Activated gamma-delta T cell treated with anti-CD3 and anti-CD28 coated beads, Interleukin-2, amount 50 U/mL, for 16 hours (primary cell): ENCODE measurements at regions not wholly inside any gene's neighbourhood (a gene's known extent, or its start where the extent isn't known, plus 50 kb on each side); places are given as distances from the start of the nearest gene placed in this dataset.
"Not testable (repeated sequence)": the region's sequence is repeated elsewhere in the genome, so short reads cannot be mapped to it uniquely, and the experiment has no call there.

ENCODE experiments used
- DNase-seq: peaks from one replicate; pipeline ENCODE4 v3.0.0-alpha.2; 2020; ENCODE audit warnings: low read depth

DNA sequence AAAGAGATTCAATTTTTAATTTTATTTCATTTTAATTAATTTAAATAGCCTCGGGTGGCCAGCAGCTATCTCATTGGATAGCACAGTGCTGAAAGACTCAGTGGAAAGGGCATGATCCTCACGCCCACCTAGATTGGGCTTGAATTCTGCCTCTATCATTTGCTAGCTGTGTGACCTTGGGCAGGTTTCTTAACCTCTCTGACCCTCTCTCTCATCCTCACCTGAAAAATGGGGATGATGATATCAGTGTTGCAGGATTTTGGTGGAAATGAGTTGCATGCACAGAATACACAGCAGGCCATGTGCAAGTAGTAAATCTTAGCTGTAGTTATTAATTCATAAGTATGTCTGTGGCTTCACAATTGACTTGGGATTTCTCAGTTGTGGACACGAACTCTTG lies 272.4 kb upstream of the XYLT1 start:
- DNase-seq: no peak

DNA sequence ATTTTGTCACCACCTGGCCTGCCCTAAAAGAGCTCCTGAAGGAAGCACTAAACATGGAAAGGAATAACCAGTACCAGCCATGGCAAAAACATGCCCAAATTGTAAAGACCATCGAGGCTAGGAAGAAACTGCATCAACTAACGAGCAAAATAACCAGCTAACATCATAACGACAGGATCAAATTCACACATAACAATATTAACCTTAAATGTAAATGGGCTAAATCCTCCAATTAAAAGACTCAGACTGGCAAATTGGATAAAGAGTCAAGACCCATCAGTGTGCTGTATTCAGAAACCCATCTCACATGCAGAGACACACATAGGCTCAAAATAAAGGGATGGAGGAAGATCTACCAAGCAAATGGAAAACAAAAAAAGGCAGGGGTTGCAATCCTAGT lies 264.3 kb upstream of the XYLT1 start:
- DNase-seq: not testable (repeated sequence)

DNA sequence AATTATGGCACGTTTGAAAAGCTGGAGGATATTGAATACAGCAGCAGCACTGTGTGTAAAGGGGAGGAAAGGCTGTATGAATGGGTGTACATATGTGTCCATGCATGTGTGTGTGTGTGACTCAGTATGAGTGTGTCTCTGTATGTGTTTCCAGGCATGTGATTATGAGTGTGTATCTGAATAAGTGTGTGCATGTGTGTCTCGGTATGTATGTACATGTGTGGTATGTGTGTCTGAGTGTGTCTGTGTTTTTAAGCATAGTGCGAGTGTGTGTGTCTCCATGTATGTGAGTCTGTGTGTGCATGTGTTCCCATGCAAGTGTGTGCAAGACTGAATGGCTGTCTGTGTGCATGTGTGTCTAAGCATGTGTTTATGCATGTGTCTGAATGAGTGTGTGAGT lies 259.1 kb upstream of the XYLT1 start:
- no peak for DNase-seq

DNA sequence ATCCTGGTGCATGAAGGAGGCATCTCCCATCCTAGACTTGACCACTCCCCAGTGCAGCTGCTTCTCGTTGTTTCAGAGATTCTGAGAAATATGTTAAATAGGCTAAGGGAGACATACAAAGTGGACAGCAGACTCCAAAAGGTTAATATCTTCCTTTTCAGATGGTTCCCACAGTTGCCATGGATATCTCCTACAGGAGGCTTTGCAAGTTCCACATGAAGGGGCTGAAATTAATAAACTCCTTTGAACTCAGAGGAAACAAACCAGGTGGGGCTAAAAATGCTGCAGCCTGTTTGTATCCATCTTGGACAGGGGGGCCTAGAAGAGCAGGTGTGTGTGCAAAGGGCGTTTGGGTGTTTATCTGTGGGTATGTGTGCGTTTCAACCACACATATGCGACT lies 257.4 kb upstream of the XYLT1 start:
- DNase-seq: no peak

DNA sequence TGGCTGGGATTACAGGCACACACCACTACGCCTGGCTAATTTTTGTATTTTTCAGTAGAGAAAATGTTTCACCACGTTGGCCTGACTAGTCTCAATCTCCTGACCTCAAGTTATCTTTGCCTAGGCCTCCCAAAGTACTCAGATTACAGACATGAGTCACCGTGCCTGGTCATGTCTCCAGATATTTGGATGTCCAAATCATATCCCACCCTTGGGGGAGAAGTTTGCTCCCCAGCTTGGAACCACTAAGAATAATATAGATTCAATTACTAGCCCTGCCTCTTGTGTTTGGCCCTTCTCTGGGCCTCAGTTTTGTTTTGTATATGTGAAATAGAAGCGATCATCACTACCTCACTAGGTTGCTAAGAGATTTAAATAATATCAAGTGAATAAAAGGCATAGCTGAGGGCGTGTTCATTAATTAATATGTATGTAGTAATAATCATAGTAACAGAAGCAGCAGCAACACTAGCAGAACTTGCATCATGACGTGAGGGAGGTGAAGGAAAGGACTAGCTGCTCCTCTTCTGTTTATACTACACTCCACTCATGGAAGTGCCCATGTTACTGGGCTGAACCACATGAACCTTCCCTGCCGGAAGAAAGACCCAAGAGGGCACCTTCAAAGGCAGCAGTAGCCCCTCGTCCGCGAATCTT lies 253.6 kb upstream of the XYLT1 start:
- no peak for DNase-seq

DNA sequence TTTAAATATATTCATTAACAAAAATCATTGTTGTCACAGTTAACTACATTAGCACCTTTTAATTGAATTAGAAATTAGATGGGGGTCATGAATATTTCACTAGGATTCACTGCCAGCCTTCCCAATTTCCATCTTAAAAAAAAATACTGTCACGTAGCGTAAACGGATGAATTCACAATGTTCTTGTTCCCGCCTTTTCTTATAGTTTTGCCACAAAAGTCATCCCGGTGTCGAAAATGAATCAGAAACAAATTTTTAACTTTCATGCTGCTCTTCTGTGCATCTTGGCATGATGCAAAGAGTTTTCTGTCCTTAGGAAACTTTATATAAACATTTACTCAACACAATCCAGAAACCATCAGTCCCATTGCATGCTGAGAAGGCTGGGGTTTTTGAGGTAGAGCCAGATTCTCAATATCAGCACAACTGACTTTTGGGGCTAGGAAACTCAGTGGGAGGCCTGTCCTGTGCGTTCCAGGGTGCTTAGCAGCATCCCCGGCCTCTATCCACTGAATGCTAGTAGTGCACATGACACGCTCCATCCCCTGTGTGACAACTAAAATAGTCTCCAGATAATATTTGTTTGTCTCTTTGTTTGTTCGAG lies 252.9 kb upstream of the XYLT1 start:
- DNase-seq: no peak

DNA sequence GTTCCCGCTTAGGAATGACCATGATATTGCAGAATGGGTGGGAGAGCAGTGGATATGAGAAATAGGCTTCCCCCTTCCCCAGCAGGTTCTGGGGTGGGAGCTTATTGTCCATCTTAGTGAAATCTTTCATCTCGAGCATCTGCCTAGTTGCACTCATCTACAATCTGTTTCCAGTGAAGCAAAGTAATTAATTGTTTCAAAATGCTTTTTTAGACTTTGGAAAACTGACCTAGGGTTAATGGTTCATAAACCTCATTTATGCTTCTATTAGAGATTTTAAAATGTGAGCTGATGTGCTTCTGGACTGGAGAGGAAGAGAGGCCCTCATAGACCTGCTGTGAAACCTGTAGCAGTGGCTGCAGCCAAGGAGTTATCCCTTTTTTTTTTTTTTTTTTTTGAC lies 247.7 kb upstream of the XYLT1 start:
- no peak for DNase-seq

DNA sequence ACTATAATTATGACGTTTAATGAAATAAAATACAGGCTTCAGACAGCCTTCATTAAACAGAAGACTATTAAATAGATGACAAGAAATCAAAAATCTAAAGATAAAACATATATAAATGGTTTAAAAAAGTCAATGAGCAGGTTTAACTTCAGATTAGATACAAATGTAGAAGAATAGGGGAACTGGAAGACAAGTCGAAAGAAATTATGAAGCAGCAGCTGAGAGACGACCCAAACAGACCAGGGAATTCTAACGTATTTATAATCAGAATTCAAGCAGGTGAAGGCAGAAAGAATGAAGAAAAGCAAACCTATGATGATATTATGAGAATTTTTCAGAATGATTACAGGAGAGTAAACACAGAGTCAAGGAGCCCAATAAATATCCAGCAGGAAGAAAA lies 235.1 kb upstream of the XYLT1 start:
- DNase-seq: no peak

DNA sequence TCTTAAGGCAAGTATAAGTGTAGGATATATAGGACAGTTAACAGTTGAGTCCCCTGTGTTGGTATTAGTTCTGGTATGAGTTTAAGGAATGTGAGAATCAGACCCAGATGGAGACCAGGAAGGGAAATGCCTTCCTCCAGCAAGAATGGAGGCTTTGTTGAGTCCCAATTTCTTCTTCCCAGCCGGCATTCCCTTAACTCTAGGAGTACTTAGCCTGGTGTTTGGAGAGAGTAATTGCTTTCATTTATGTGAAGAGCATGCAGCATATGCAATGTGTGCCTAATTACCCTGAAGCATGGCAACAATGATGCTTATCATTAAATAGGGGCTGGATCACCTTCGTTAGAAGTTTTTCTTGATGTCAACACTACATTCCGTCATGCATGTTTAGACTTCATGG lies 225.9 kb upstream of the XYLT1 start:
- no peak for DNase-seq

DNA sequence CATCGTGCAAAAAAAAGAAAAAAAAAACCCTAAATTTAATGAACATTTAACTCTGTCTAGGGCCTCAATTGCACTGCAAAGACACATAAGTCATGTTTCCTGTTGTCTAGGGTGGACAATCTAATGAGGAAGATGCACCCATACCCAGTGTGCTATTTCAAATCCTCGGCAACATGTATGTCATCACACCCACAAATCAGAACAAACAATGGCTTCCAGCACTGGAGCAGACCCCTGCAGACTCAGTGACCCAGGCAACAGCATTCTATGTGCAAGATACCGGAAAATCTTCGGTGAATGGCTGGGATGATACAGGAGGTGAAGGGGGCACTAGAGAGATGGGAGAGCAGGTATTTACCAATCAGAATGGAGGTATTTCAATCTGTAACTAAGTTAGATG lies 221.7 kb upstream of the XYLT1 start:
- DNase-seq: no peak

DNA sequence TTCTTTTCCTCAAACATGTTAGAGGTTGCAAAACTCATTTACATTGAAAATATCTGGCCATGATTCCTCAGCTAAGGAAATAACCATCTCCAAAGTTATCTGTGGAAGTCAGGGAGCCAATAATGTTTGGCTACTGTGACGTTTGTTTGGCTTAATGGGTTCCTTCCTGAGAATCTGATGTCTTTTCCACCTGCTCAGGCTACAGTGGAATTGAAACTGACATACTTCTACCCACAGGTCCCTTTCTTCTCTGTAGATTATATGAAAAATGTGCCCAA lies 221.1 kb upstream of the XYLT1 start:
- DNase-seq: no peak

DNA sequence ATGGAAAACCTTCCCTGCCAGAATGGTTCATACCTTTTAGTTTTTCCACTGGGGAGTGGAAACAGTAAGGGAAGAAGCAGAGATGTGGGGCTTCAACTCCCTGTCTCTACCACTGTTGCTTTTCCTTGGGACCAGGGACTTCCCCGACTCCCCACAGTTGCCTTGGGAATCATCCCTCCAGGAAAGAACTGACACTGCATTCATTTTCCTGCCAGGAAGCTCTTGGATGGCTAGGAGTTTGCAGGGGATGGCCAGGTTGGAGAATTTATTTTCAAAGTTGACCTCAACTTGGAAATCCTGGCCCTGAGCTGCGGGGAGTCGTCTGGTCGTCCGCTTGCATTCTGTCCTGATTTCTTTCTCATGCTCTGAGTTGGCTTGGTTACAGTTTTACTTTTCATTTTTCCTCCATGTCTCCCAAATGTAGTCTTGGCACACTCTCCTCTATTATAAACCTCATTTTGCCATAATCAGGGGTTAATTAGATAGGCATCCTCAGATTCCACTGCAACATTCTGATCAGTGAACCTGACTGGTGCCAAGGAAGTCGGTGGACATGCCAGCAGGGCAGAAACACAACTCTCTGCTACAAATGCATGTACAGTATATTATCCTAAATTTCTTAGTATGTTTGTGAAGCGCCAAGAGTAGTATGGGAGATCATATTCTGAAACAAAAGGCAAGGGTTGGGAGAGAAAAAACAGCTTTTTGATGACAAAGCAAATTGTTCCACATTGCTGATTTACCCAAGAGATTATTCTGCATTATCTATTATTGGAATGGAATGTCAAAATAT lies 220.5 kb upstream of the XYLT1 start:
- no peak for DNase-seq

DNA sequence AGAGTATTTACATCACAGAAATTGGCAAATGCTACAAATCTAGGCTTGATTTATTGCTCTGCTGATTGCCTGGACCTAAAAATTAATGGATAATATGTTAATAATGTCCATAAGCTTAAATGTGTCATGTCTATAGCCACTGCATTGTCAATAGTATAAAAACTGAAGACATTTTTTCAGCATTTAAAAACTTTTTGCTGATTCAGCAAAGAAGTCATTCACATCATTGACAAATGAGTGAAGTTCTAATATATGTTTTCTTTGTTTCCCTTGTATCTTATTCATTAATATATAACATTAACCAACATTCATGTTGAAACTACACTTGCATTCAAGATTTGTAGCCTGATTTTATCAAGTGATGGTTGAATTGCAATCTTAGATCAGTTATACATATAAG lies 214.7 kb upstream of the XYLT1 start:
- no peak for DNase-seq

DNA sequence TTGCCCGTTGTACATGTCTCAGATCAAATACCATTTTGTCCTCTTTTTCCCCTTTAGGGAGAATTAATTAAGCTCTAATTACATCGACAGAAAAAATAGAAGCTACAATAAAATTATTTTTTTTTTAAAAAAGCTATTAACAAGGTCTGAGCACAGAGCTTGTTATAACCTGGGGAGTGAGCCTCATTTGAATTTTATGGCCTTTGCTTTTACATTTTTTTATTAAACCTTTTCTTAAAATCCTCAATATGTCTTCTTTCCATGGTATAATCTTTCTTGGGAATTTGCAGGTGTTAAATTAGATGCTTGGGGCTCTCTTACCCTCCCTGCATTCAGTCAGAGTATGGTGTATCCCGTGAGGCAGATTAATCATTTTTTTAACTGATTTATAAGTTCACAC lies 212.5 kb upstream of the XYLT1 start:
- no peak for DNase-seq

DNA sequence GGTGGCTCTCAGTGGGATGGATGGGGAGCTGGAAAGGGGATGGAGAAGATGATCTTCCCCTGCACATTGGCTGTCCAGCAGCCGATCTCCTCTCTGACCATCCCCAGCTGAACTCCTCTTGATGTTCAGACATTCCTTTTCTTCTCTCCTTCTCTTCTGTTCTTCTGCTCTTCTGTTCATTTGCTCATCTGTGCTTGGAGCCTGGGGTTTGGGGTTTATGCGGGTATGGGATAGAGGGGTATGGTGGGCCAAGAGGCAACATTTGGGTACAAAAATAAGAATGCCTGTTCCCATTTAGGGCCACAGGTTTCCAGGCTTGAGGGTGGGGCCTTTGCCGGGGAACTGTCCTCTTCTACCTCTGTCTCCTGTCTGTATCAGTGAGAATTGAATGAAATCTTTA lies 205.4 kb upstream of the XYLT1 start:
- DNase-seq: no peak

DNA sequence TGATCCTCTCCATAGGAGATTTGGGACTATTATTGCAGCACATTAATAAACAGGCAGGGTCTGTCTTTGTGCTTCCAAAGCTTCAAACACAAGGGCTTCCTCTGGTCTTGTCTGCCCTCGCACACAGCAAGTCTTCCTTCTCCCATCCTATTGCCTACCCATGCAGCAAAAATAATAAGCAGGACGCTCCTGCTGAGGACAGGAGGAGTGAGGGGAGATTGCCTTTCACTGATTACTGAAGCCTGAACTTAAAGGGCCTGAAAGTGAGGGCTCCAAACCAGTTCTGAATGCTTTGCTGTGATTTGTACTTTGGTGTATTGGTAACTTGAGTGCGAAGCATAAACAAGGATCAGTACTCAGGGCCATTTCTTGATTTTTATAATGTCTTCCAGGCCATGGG lies 197.6 kb upstream of the XYLT1 start:
- DNase-seq: no peak

DNA sequence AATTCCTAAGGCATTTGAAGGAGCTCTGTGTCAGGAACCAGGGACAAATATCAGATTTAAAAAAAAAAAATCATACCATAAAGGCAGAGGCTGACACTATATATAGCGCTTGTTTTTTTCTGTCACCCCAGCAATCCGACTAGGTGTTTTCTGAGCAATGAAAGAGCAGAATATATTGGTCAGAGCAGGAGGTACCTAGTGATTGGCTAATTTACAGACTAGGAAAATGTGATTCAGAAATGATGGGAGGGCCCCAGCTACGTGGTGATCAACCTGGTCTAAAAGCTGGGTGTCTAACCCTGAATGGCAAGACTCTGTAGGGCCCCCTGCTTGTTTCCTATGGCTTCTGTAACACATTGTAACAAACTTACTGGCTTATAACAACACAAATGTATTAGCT lies 195.5 kb upstream of the XYLT1 start:
- no peak for DNase-seq

DNA sequence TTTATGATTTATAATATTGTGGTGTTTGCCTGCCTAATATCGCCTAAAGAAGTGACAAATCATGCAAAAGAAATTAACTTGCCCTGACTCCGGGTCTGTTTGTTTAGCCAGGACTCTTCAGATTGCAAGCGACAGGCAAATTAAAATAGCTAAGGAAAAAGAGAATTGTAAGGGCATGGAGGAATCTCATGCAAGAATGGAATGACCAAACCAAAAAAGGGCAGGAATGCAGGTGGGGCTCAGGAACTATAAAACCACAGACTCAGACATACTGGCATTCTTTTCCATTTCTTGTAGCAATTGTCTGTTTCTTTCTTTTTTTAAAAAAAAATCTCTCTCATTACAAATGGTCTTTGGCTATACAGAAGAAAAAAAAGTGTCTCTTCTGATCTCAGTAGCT lies 188.1 kb upstream of the XYLT1 start:
- DNase-seq: no peak

DNA sequence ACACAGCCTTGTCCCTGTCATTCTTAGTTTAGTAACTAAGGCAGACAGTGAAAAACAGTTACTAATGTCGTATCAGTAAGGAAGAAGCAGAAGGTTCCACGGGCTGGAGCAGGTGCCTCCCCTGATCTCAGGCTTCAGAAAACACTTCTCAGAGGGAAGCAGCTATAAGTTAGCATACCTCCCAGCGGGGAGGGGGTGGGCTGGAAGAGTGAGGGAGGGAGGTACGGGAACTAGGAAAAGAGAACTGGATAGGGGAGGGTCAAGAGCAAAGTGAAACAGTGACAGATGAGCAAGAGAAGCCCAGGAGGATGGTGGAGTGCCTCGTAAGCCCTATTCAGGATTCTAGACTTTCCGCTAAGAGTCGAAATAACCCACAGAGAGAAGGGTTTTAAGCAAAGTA lies 186.3 kb upstream of the XYLT1 start:
- DNase-seq: no peak

DNA sequence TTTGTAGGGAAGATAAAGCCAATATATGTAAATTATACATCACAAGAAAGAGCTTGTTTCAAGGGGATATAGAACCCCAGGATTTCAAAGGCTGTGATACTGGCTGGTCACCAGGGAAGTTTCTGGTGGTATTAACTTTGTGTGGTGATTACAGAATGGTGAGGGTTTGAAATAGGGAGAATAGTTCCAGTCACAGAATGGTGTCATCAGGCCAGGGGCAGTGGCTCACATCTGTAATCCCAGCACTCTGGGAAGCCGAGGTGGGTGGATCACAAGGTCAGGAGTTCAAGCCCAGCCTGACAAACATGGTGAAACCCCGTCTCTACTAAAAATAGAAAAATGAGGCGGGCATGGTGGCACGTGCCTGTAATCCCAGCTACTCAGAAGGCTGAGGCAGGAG lies 183.8 kb upstream of the XYLT1 start:
- DNase-seq: no peak

DNA sequence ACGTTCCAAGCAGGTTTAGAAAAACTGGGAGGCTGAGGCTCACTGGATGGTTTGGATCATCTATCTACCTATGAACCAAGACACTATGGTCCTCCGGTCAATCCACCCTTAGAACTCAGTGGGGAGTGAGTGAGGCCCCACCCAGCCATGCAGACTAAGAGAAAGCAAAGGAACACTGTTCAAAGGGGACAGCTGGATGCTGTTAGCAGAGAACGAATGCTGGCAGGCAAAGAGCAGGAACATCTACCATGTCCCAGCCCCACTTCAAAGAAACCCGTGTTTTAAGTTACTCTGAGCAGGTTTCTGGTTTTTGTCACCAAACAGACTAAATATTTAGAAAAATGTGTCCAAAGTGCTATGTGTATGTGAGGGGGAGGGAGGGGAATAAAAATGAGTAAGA lies 183.4 kb upstream of the XYLT1 start:
- no peak for DNase-seq

DNA sequence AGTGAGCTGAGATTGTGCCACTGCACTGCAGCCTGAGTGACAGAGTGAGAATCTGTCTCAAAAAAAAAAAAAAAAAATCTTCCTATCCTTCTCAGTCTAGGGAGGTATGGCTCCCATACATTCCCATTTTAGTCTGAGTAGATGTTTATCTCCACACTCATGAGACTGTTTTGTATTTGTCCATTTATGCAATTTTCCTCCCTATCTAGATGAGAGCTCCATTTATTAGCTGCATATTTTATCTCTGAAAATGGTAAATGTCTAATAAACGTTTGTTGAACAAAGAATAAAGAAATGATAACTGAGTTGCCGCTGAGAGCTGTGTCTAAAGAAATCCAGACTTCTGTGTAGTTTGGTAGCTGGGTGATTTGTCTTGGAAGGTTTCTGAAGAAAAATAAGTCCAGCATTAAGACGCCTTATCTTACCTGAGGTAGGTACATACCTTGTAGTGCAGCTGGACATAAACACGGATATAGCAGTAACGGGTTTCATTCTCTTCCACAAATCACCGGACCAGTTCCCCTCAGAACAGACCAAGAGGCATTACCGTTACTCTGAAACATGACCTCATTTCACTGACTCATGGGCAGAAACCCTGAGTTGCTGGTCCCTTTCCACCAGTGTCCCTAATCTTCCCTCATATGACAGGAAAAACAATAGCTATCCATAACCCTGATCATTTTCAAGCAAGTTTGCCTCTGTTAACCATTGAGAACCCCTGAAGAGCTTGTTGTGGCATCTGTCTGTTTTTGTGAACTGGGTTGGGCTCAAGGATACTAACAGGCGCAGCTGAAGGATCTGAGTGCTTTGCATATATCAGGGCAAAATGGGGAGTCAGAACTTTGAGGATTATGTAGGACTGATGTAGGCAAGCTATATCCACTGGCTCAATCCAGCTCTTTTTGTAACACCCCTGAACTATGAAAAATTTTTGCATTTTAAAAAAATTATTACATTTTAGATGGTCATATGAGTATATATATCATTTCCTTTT lies 177.4 kb upstream of the XYLT1 start:
- DNase-seq: no peak

DNA sequence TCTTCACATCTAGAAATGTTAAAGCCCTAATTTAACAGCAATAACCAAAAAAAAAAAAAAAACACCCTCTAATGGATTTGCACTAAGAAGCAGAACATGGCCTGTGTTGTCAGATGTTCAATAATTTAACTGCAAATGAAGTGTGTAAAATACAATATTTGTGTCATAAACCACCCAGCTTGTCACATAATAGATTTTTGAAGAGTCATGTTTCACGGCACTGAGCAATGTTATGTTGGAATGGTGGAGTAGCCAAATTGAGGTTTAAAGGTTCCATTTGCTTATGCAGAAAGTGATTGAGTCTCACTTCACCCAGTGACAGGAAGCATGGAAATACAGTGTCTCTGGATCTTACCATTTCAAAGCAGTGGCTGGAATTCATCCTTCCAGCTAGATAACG lies 173.2 kb upstream of the XYLT1 start:
- DNase-seq: no peak
